CD14-positive monocyte (primary cell): ENCODE measurements at regions not wholly inside any gene's neighbourhood (a gene's known extent, or its start where the extent isn't known, plus 50 kb on each side); places are given as distances from the start of the nearest gene placed in this dataset.

Source experiments
- DNase-seq, 3 donors: peaks; one replicate each; pipeline ENCODE4 v3.0.0-alpha.2; 2011 to 2022
- H2AFZ ChIP-seq: 2 replicates; pipeline ENCODE4 v1.6.0; 2012; ENCODE audit warnings: mild to moderate bottlenecking, low read depth, low read length, inconsistent platforms; ENCODE audit not compliant: insufficient read depth, poor library complexity, severe bottlenecking
- H3K27ac ChIP-seq, 2 donors: 1 replicate in 1 of 2; 2 replicates in 1 of 2; pipeline ENCODE4 v1.5.1; 2012 to 2013; ENCODE audit warnings: low read length in 2 of 2, control low read depth in 1 of 2, inconsistent platforms in 1 of 2, low read depth in 1 of 2, mild to moderate bottlenecking in 1 of 2
- H3K27me3 ChIP-seq, 2 donors: one replicate each; pipeline versions ENCODE4 v1.6.0 to v1.6.1; 2011 to 2013; ENCODE audit warnings: low read length in 2 of 2; ENCODE audit not compliant: control insufficient read depth in 2 of 2, insufficient read depth in 2 of 2
- H3K36me3 ChIP-seq, 2 donors: replicated peaks in 1 of 2; 1 replicate in 1 of 2; 2 replicates in 1 of 2; pipeline versions ENCODE4 v1.5.1 to v1.6.1; 2012 to 2013; ENCODE audit warnings: low read length in 2 of 2, control low read depth in 1 of 2, inconsistent platforms in 1 of 2, mild to moderate bottlenecking in 1 of 2; ENCODE audit not compliant: insufficient read depth in 2 of 2, control insufficient read depth in 1 of 2
- H3K4me1 ChIP-seq, 2 donors: 1 replicate in 1 of 2; 2 replicates in 1 of 2; pipeline versions ENCODE4 v1.5.1 to v1.6.1; 2012 to 2013; ENCODE audit warnings: low read length in 2 of 2, control low read depth in 1 of 2, inconsistent platforms in 1 of 2, mild to moderate bottlenecking in 1 of 2, moderate library complexity in 1 of 2; ENCODE audit not compliant: insufficient read depth in 2 of 2, control insufficient read depth in 1 of 2
- H3K4me2 ChIP-seq: replicated peaks from 2 replicates; pipeline ENCODE3; 2012; ENCODE audit warnings: low read length, moderate library complexity, mild to moderate bottlenecking; ENCODE audit not compliant: poor library complexity, severe bottlenecking; ENCODE audit errors: extremely low read depth
- H3K4me3 ChIP-seq, 3 experiments: fragments of 200-600 bp in 1 of 3; sonication (generic) in 1 of 3; replicated peaks in 1 of 3; 1 replicate in 2 of 3; 2 replicates in 1 of 3; pipeline ENCODE4 v1.5.1; 2011 to 2013; ENCODE audit warnings: low read length in 3 of 3, mild to moderate bottlenecking in 3 of 3, control low read depth in 2 of 3, low read depth in 2 of 3, inconsistent platforms in 1 of 3, moderate library complexity in 1 of 3
- H3K79me2 ChIP-seq: 2 replicates; pipeline ENCODE4 v1.6.0; 2012; ENCODE audit warnings: mild to moderate bottlenecking, control low read depth, inconsistent platforms, low read length, moderate library complexity; ENCODE audit not compliant: insufficient read depth
- H3K9ac ChIP-seq: 2 replicates; pipeline ENCODE4 v1.6.0; 2017; ENCODE audit warnings: low read length, mild to moderate bottlenecking; ENCODE audit not compliant: insufficient read depth, poor library complexity, severe bottlenecking
- H3K9me3 ChIP-seq, 2 donors: replicated peaks in 1 of 2; 1 replicate in 1 of 2; 2 replicates in 1 of 2; pipeline versions ENCODE4 v1.5.1 to v1.6.1; 2012 to 2013; ENCODE audit warnings: low read length in 2 of 2, control low read depth in 1 of 2; ENCODE audit not compliant: control insufficient read depth in 1 of 2, insufficient read depth in 1 of 2
- H4K20me1 ChIP-seq: 2 replicates; pipeline ENCODE4 v1.6.0; 2012; ENCODE audit warnings: mild to moderate bottlenecking, low read length, control low read depth, moderate library complexity; ENCODE audit not compliant: insufficient read depth
- H3K27ac Mint-ChIP-seq, 7 donors: one replicate each; pipeline ENCODE4 v1.8.0; 2020; ENCODE audit warnings: mild to moderate bottlenecking in 7 of 7, mixed read lengths in 7 of 7, moderate library complexity in 6 of 7, inconsistent platforms in 2 of 7
- H3K27me3 Mint-ChIP-seq, 3 donors: one replicate each; pipeline ENCODE4 v1.8.0; 2021 to 2022; ENCODE audit warnings: low read depth in 3 of 3, mild to moderate bottlenecking in 3 of 3, mixed read lengths in 3 of 3, moderate library complexity in 3 of 3, inconsistent platforms in 1 of 3
- H3K36me3 Mint-ChIP-seq, 2 donors: one replicate each; pipeline ENCODE4 v1.8.0; 2020; ENCODE audit warnings: mixed read lengths in 2 of 2, inconsistent platforms in 1 of 2, mild to moderate bottlenecking in 1 of 2
- H3K4me1 Mint-ChIP-seq: one replicate; pipeline ENCODE4 v1.8.0; 2020; ENCODE audit warnings: mild to moderate bottlenecking, mixed read lengths
- H3K4me3 Mint-ChIP-seq, 2 donors: one replicate each; pipeline ENCODE4 v1.8.0; 2020; ENCODE audit warnings: mild to moderate bottlenecking in 2 of 2, mixed read lengths in 2 of 2, moderate library complexity in 1 of 2
- H3K9me3 Mint-ChIP-seq, 7 donors: one replicate each; pipeline ENCODE4 v1.8.0; 2020 to 2022; ENCODE audit warnings: mixed read lengths in 7 of 7, mild to moderate bottlenecking in 6 of 7, moderate library complexity in 6 of 7, inconsistent platforms in 2 of 7
- CTCF ChIP-seq: fragments of 200-600 bp; IDR thresholded peaks from one replicate; pipeline ENCODE4 v1.8.0; 2022; ENCODE audit warnings: antibody characterized with exemption, mild to moderate bottlenecking
- WGBS: methylation state at CpG from one replicate; pipeline ENCODE4 v1.1.5; 2013; ENCODE audit warnings: missing lambda C conversion rate; ENCODE audit not compliant: insufficient coverage; 5-methylcytosine and 5-hydroxymethylcytosine counted together
- intact Hi-C, 2 donors: fragments of 100-400 bp; cut with micrococcal nuclease; formaldehyde crosslinking; loops; one replicate each; pipeline versions ENCODE4 v1.15.0 to v1.15.1; 2023

GRCh38 chrX:13112499-13112898, 68.1 kb upstream of the FAM9C start:
- WGBS: no CpG with 5 or more reads among the region's 1 CpG

More at GRCh38 chrX:13112499-13112898, 68.1 kb upstream of the FAM9C start:
- intact Hi-C loops: loop anchor here in 1 of 2 donors (10.0 kb wide), 1 partner anchor 52 kb away; no protein-coding TSS in a partner anchor
- Histone ChIP-seq H3K4me2 (no peak overlapping the region), H3K27ac (no peak overlapping the region), H3K4me1 (peaks cover 0 to 3% of the 10 kb centered on the region in 2 donors), H3K9me3 (peaks cover 8 to 23% of the 10 kb centered on the region in 2 donors), H3K36me3 (no peaks in the 10 kb centered on the region), H4K20me1 (no peaks in the 10 kb centered on the region), H2AFZ (no peak overlapping the region), H3K27me3 (peaks cover 0 to 20% of the 10 kb centered on the region in 2 donors), H3K79me2 (no peaks in the 10 kb centered on the region), H3K9ac (no peak overlapping the region), H3K4me3 (no peak overlapping the region)
- Mint-ChIP-seq H3K36me3 (no peaks in the 10 kb centered on the region), H3K9me3 (peaks cover 3 to 38% (median 25%) of the 10 kb centered on the region in 7 donors), H3K27me3 (peaks cover 0 to 35% (median 0%) of the 10 kb centered on the region in 3 donors), H3K4me1 (peaks cover 9% of the 10 kb centered on the region), H3K27ac (no peak overlapping the region), H3K4me3 (no peak overlapping the region)
- no peak for TF ChIP-seq CTCF
- no peak for DNase-seq
